ENCODE measurements at regions not wholly inside any gene's neighbourhood (a gene's known extent, or its start where the extent isn't known, plus 50 kb on each side); places are given as distances from the start of the nearest gene placed in this dataset.

GRCh38 chr13:22049384-22049783 is 378.5 kb downstream of the FGF9 start:
- intact Hi-C loops (cut with DNase I; ENCODE audit: low total_unique reads) = no loop called here
- Histone ChIP-seq H3K36me3 (no peaks in the 10 kb centered on the region), H3K27ac (no peak overlapping the region), H3K4me1 (no peaks in the 10 kb centered on the region), H3K27me3 (no peaks in the 10 kb centered on the region), H3K9me3 (no peaks in the 10 kb centered on the region), H3K4me3 (no peak overlapping the region)
- no peak for TF ChIP-seq POLR2A (IDR thresholded peaks at IDR 0.05)
- TF ChIP-seq POLR2AphosphoS5 (IDR thresholded peaks at IDR 0.05) = no peak
- no peak for TF ChIP-seq CTCF (IDR thresholded peaks at IDR 0.05)
- no peak for TF ChIP-seq EP300 (IDR thresholded peaks at IDR 0.05)
- DNase-seq = peak in 1 of 2 donors; percentile 59
- WGBS, 5 donors = 48 to 82% (median 67%) methylated on average over 2 of the region's 2 CpGs

GRCh38 chr13:22050951-22051563 is 380.2 kb downstream of the FGF9 start:
- Histone ChIP-seq H3K9me3 (no peaks in the 10 kb centered on the region), H3K4me3 (no peak overlapping the region), H3K36me3 (no peaks in the 10 kb centered on the region), H3K27me3 (no peaks in the 10 kb centered on the region), H3K27ac (no peak overlapping the region), H3K4me1 (no peaks in the 10 kb centered on the region)
- intact Hi-C loops (cut with DNase I; ENCODE audit: low total_unique reads) = no loop called here
- WGBS, 5 donors = 74 to 85% (median 82%) methylated on average over 6 of the region's 6 CpGs
- no peak for TF ChIP-seq POLR2A (IDR thresholded peaks at IDR 0.05)
- no peak for TF ChIP-seq CTCF (IDR thresholded peaks at IDR 0.05)
- no peak for TF ChIP-seq EP300 (IDR thresholded peaks at IDR 0.05)
- DNase-seq = no peak

GRCh38 chr13:22053053-22053452 is 382.2 kb downstream of the FGF9 start:
- no peak overlapping the region for H3K4me3 ChIP-seq
- WGBS, 5 donors = 51 to 74% (median 67%) methylated on average over 3 of the region's 3 CpGs
- H3K9me3 ChIP-seq = no peaks in the 10 kb centered on the region
- no peak for DNase-seq
- H3K27me3 ChIP-seq = no peaks in the 10 kb centered on the region
- H3K36me3 ChIP-seq = no peaks in the 10 kb centered on the region
- TF ChIP-seq EP300 (IDR thresholded peaks at IDR 0.05) (no peak), POLR2AphosphoS5 (IDR thresholded peaks at IDR 0.05) (no peak), CTCF (IDR thresholded peaks at IDR 0.05) (no peak), POLR2A (IDR thresholded peaks at IDR 0.05) (no peak)
- intact Hi-C loops (cut with DNase I; ENCODE audit: low total_unique reads) = no loop called here
- no peaks in the 10 kb centered on the region for H3K4me1 ChIP-seq
- H3K27ac ChIP-seq = no peak overlapping the region

GRCh38 chr13:22055259-22055658 is 384.4 kb downstream of the FGF9 start:
- no peak for DNase-seq
- no peak overlapping the region for H3K4me3 ChIP-seq
- WGBS, 5 donors = 56 to 62% (median 58%) methylated on average over 5 of the region's 5 CpGs
- H3K36me3 ChIP-seq = no peaks in the 10 kb centered on the region
- H3K9me3 ChIP-seq = no peaks in the 10 kb centered on the region
- TF ChIP-seq EP300 (IDR thresholded peaks at IDR 0.05) (no peak), POLR2A (IDR thresholded peaks at IDR 0.05) (no peak), CTCF (IDR thresholded peaks at IDR 0.05) (no peak), POLR2AphosphoS5 (IDR thresholded peaks at IDR 0.05) (no peak)
- H3K4me1 ChIP-seq = no peaks in the 10 kb centered on the region
- H3K27ac ChIP-seq = no peak overlapping the region
- H3K27me3 ChIP-seq = no peaks in the 10 kb centered on the region
- intact Hi-C loops (cut with DNase I; ENCODE audit: low total_unique reads) = no loop called here
